WTC11 (cell line): ENCODE measurements at regions not wholly inside any gene's neighbourhood (a gene's known extent, or its start where the extent isn't known, plus 50 kb on each side); places are given as distances from the start of the nearest gene placed in this dataset.

Experiments
- AFF4 ChIP-seq: sonication (generic); formaldehyde crosslinking; IDR thresholded peaks from 2 replicates; pipeline ENCODE4 v1.8.1; 2023; ENCODE audit warnings: mild to moderate bottlenecking, missing genetic modification reagents, borderline replicate concordance
- ARID4B ChIP-seq: sonication (generic); formaldehyde crosslinking; IDR thresholded peaks from 2 replicates; pipeline ENCODE4 v1.8.0; 2023; ENCODE audit warnings: missing genetic modification reagents, mild to moderate bottlenecking, borderline replicate concordance
- CTCF ChIP-seq: fragments of 200-600 bp; IDR thresholded peaks from 2 replicates; pipeline ENCODE4 v1.8.0; 2022; ENCODE audit warnings: antibody characterized with exemption
- GRHL2 ChIP-seq: fragments of 250-450 bp; sonication (Bioruptor Pico); IDR thresholded peaks from 2 replicates; pipeline ENCODE4 v1.8.0; 2022; ENCODE audit warnings: mild to moderate bottlenecking, moderate library complexity; ENCODE audit not compliant: insufficient replicate concordance, severe bottlenecking
- HMGA2 ChIP-seq: fragments of 250-450 bp; sonication (Bioruptor Pico); IDR thresholded peaks from 2 replicates; pipeline ENCODE4 v1.4.0; 2021; ENCODE audit warnings: mild to moderate bottlenecking, moderate library complexity
- KAT7 ChIP-seq: sonication (generic); formaldehyde crosslinking; IDR thresholded peaks from 2 replicates; pipeline ENCODE4 v1.8.1; 2023; ENCODE audit warnings: missing genetic modification reagents, mild to moderate bottlenecking, borderline replicate concordance
- NFYB ChIP-seq: sonication (generic); formaldehyde crosslinking; conservative IDR thresholded peaks from 2 replicates; pipeline ENCODE4 v1.8.0; 2022; ENCODE audit warnings: low read depth, missing genetic modification reagents
- NR1H2 ChIP-seq: sonication (generic); formaldehyde crosslinking; IDR thresholded peaks from 2 replicates; pipeline ENCODE4 v1.9.0; 2021; ENCODE audit warnings: mild to moderate bottlenecking, moderate library complexity, missing genetic modification reagents
- SMAD3 ChIP-seq: sonication (generic); formaldehyde crosslinking; IDR thresholded peaks from 2 replicates; pipeline ENCODE4 v1.8.0; 2022; ENCODE audit warnings: missing genetic modification reagents, mild to moderate bottlenecking, borderline replicate concordance
- SMAD4 ChIP-seq: sonication (generic); formaldehyde crosslinking; IDR thresholded peaks from 2 replicates; pipeline ENCODE4 v1.8.0; 2022; ENCODE audit warnings: mild to moderate bottlenecking, missing genetic modification reagents
- SP1 ChIP-seq: sonication (generic); formaldehyde crosslinking; conservative IDR thresholded peaks from 2 replicates; pipeline ENCODE4 v1.8.1; 2022; ENCODE audit warnings: missing genetic modification reagents
- ZBTB21 ChIP-seq: sonication (generic); formaldehyde crosslinking; IDR thresholded peaks from 2 replicates; pipeline ENCODE4 v1.8.1; 2023; ENCODE audit warnings: mild to moderate bottlenecking, missing genetic modification reagents, borderline replicate concordance
- ZNF121 ChIP-seq: sonication (generic); formaldehyde crosslinking; IDR thresholded peaks from 2 replicates; pipeline ENCODE4 v1.8.0; 2023; ENCODE audit warnings: missing genetic modification reagents
- TF ChIP-seq, protein P1 (sequence below): sonication (generic); formaldehyde crosslinking; IDR thresholded peaks from 2 replicates; pipeline ENCODE4 v1.8.1; 2022; ENCODE audit warnings: low read depth, missing genetic modification reagents, borderline replicate concordance
- TF ChIP-seq, protein P2 (sequence below): sonication (generic); formaldehyde crosslinking; IDR thresholded peaks from 2 replicates; pipeline ENCODE4 v1.8.1; 2023; ENCODE audit warnings: mild to moderate bottlenecking, missing genetic modification reagents, moderate library complexity
- TF ChIP-seq, protein P3 (sequence below): sonication (generic); formaldehyde crosslinking; IDR thresholded peaks from 2 replicates; pipeline ENCODE4 v1.8.0; 2022; ENCODE audit warnings: mild to moderate bottlenecking, missing genetic modification reagents

DNA sequence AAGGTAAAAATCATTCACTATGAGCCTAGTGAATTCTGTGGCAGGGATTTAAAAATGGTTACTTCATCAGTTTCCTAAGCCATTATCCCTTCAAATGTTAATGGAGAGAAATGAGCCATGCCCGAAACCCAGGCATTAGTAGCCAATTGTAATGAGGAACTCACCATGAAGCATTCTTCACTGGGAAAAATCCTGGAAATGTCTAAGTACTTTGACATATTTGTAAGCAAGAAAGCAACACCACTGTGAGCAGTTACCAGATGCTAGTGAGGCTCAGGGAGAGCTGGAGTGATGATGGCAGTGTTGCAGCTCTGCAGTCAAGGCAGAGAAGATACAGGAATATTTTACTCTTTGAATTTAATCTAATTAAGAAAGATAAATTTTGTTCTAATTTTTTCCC lies 220.0 kb upstream of the MBL2 start (continued):
- TF ChIP-seq, protein P1, sequence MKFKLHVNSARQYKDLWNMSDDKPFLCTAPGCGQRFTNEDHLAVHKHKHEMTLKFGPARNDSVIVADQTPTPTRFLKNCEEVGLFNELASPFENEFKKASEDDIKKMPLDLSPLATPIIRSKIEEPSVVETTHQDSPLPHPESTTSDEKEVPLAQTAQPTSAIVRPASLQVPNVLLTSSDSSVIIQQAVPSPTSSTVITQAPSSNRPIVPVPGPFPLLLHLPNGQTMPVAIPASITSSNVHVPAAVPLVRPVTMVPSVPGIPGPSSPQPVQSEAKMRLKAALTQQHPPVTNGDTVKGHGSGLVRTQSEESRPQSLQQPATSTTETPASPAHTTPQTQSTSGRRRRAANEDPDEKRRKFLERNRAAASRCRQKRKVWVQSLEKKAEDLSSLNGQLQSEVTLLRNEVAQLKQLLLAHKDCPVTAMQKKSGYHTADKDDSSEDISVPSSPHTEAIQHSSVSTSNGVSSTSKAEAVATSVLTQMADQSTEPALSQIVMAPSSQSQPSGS (CRISPR knock-in tag): no peak
- TF ChIP-seq SP1 (no peak), ZNF121 (CRISPR knock-in tag) (no peak), HMGA2 (CRISPR knock-in tag) (no peak), GRHL2 (CRISPR knock-in tag) (no peak), ARID4B (CRISPR knock-in tag) (no peak), NR1H2 (no peak), SMAD3 (CRISPR knock-in tag) (no peak), SMAD4 (CRISPR knock-in tag) (no peak), CTCF (no peak), KAT7 (no peak), ZBTB21 (CRISPR knock-in tag) (no peak), NFYB (no peak), AFF4 (CRISPR knock-in tag) (no peak)
- TF ChIP-seq, protein P2, sequence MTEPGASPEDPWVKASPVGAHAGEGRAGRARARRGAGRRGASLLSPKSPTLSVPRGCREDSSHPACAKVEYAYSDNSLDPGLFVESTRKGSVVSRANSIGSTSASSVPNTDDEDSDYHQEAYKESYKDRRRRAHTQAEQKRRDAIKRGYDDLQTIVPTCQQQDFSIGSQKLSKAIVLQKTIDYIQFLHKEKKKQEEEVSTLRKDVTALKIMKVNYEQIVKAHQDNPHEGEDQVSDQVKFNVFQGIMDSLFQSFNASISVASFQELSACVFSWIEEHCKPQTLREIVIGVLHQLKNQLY (CRISPR knock-in tag): no peak
- TF ChIP-seq, protein P3, sequence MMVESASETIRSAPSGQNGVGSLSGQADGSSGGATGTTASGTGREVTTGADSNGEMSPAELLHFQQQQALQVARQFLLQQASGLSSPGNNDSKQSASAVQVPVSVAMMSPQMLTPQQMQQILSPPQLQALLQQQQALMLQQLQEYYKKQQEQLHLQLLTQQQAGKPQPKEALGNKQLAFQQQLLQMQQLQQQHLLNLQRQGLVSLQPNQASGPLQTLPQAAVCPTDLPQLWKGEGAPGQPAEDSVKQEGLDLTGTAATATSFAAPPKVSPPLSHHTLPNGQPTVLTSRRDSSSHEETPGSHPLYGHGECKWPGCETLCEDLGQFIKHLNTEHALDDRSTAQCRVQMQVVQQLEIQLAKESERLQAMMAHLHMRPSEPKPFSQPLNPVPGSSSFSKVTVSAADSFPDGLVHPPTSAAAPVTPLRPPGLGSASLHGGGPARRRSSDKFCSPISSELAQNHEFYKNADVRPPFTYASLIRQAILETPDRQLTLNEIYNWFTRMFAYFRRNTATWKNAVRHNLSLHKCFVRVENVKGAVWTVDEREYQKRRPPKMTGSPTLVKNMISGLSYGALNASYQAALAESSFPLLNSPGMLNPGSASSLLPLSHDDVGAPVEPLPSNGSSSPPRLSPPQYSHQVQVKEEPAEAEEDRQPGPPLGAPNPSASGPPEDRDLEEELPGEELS (CRISPR knock-in tag): no peak
